HG03039 (cell line): ENCODE measurements at regions not wholly inside any gene's neighbourhood (a gene's known extent, or its start where the extent isn't known, plus 50 kb on each side); places are given as distances from the start of the nearest gene placed in this dataset.

ENCODE experiments used
- ATAC-seq: cut with Tn5 transposase; IDR thresholded peaks from one replicate; pipeline ENCODE4 v1.9.1; 2021; ENCODE audit warnings: mild to moderate bottlenecking, moderate library complexity; ENCODE audit not compliant: unreplicated experiment

DNA sequence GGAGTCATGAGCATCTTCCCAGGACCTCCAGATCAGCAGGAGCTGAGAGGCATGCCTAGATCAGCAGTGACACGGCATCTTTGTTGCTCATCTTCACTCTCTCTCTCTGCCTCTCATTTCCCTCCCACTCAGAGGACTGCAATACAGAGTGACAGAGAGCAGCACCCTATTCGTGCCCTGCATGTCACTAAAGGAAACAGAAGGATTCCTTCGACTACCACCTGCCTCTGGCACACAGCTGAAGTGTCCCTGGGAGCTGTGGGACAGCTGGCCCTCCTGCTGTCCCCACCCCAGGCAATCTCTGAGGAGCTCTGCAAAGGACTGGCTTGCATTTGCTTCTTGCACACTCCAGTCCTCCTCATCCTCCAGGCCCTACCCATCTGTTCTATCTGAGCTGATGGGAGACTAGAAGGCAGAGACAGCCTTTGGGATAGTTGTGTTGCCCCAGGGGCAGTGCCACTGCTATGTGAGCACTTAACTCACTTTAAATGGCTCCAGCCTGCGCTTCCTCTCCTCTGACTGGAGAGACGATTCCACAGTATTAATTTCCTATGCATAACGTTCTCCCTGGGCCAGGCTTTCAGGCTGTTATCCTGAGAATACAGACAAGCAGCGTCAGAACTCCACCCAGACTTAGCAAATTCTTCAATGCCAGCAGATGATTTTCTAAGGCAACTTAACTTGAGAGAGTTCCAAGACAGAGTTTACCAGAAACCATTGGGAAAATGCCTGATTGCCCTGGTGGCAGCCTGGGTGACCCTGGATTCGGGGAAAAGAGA lies 167.6 kb upstream of the MAP1B start:
- no peak for ATAC-seq

DNA sequence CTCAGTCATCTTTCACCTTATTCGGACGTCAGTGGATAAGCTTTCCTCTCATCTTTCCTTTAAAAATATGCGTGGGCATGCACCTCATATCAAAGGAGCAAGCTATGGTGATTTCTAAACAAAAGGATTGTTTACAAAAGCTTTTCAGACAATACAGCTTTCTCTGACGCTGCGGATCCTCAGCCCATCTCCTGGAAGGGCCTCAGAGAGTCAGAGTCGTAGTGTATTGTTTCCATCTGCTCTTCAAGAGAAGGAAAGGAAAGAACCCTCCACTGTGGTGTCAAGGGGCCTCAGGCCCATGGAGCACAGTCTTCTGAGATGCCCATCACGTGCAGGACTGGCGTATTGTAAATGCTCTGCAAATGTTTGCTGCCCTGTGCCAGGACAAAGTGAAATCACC lies 163.4 kb upstream of the MAP1B start:
- no peak for ATAC-seq

DNA sequence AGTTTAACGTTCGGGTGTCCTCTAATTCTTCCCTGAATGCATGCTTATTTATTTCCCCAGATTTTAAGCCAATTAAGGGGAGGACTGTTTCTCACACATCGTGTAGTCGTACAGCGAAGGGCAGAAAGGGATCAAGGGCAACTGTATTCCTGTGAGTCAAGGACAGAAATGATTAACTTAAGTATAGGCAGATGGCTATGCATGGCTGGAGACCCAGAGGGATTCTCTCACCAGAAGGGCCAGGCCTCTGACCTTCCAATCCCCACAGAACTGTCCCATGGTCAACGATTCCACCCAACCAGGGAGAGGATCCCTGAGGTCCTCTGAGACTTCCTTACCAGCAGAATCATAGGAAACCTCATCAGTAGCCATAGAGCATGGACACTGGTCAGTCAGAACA lies 161.8 kb upstream of the MAP1B start:
- no peak for ATAC-seq

DNA sequence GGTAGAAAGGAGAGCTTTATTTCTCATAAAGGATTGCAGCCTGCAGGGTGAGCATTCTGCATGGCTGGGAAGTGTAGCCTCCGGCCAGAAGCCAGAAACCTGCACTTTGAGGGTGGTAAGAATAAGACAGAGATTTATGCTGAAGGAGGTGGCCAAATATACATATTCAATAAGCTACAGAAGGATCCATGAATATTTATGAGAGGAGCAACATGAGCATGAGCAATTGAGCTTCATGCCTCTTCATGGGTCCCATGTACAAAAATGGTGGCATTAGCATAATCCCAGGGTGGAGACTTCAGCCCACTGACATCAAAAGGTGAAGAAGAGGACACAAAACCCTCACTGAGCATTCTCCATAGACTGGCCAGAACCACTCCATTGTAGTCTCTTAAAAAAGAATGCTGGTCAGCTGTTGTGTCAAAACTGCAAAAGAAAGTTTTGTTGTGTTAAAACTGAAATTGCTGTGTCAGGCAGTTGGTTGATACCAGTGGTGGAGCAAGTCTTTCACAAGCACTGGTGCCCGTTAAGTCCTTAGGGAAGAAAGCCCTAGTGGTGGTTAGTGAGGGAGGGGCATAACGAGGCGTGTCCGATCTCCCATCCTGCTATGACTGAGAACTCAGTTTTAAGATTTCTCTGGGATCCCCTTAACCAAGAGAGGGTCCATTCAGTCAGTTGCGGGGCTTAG lies 160.8 kb upstream of the MAP1B start:
- no peak for ATAC-seq

DNA sequence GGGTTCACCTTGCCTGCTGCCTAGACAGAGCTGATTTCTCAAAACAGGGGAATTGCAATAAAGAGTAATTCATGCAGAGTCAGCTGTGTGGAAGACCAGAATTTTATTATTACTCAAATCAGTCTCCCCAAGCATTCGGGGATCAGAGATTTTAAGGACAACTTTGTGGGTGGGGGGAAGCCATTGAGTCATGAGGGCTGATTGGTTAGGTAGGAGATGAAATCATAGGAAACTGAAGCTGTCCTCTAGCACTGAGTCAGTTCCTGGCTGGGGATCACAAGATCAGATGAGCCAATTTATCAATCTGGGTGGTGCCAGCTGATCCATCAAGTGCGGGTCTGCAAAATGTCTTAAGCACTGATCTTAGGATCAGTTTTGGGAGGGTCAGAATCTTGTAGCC lies 159.1 kb upstream of the MAP1B start:
- ATAC-seq: no peak

DNA sequence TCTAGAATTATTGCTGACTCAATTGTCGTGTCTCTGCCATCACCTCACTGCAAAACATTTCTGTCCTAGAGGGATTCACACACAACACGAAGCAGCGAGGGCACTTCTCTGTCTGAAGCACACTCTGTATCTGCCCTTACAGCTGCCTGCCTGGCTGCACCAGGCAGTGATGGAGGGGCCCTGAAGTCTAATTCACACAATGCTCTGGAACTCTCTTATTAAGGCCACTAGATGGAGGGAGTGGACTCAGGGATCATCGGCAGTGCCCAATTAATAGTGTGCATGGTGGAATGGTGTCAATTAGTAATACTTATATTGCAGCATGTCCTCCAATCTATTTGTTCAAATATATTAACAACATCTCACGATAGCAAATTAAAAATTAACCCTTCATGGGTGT lies 157.5 kb upstream of the MAP1B start:
- ATAC-seq: no peak

DNA sequence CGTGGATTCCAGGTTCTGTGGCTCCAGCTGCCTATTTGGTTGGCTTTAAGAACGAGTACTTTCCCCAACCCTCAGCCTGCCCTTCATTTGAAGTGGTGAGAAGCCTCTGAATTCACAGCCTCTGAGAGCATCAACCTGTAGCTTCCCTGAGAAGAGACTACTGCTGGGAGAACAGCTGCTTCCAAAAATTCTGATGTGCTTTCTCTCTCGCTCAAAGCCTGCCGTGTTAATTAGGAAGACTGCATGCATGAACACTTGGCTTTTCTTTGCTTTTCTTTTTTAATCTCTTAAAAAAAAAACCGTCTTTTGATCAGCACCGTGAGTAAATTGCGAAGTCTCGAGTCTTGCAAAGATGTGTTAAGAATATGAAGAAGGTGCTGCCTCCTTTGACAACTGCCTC lies 153.4 kb upstream of the MAP1B start:
- ATAC-seq: no peak

DNA sequence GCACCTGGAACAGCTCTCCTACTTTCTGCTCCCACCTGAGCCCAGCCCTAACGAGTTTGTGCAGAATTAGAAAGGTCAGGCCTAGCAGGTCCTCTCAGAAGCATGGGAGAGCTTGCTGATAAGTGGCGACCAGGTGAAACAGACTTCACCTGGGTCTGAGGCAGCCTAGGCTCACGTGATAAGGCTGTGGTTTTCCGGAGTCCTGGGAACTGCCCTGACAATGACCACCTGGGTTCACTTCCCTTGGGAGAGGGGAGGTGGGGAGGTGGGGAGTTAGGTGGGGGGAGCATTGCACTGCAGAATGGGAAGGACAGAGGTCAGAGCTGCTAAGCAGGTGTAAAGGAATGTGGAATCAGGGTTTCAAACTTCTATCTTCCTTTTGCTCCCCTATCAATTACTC lies 152.9 kb upstream of the MAP1B start:
- ATAC-seq: no peak

DNA sequence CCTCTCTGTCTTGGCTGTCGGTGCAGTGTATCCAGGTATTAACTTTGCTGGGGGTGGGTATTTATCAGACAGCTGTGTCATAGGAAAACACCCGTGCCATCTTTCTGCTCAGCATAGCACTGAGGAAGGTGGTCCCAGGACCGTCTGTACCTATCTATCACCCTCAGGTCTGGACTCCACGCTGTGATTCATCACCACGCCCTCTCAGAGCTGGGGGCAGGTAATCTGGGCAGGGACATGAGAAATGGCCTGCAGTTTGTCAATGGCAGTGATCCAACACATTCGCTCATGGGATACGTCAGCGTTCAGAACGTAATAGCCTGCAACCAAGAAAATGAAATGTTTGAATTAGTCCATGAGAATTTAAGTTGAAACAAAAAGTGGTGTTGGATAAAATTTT lies 151.6 kb upstream of the MAP1B start:
- no peak for ATAC-seq

DNA sequence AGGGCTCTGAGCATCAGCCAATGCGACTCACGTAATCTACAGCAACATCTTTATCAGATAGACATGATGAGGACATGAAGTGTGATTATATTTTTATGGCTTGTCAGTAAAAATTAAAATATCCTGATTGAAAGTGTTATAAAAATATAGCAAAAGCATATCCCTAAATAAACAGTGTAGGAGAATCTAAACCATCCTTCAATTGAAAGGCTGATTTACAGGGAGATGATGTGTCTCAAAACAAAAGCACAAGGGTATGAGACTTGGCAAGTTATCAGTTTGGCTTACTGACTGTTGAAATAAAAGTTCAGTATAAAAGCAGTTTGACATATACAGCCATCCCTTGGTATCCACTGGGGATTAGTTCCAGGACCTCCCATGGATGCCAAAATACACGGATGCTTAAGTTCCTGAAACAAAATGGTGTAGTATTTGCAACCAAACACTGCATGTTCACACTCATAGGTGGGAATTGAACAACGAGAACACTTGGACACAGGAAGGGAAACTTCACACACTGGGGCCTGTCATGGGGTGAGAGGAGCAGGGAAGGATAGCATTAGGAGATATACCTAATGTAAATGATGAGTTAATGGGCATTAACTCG lies 149.9 kb upstream of the MAP1B start:
- no peak for ATAC-seq

DNA sequence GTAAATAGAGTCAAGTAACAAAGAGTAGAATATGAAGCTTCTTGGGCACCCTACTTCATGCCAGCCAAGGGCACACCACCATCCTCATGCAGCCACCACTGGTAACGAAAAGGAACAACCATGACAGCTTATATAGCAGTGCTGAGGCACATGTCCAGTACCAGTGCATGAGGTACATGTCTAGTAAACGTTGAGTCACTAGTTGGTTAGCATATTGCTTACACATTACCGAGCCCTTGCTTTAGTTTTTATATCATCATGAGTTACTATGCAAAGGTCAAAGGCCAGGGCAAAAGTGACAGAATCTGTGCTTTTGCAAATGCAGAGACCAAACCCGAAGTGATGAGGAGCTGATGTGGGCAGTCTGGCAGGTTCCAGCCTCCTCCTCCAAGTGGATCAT lies 147.1 kb upstream of the MAP1B start:
- ATAC-seq: no peak

DNA sequence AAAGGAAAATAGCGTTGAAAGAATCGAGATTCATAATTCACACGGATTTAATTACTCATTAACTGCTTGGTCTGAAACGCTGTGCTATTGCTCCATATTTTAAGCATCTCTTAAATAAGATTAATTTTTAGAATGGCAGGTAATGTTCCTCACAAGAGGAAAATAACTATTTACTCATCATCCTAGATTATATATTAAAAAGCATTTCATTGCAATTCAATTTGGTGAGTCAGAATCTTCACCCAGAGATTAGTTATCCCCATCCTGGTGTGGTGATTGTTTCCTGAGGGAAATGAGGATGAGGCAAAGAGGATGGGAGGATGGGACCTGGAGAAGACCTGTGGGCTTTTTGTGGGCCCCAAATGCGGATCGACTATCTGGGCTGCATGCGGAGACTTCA lies 145.5 kb upstream of the MAP1B start:
- ATAC-seq: no peak

DNA sequence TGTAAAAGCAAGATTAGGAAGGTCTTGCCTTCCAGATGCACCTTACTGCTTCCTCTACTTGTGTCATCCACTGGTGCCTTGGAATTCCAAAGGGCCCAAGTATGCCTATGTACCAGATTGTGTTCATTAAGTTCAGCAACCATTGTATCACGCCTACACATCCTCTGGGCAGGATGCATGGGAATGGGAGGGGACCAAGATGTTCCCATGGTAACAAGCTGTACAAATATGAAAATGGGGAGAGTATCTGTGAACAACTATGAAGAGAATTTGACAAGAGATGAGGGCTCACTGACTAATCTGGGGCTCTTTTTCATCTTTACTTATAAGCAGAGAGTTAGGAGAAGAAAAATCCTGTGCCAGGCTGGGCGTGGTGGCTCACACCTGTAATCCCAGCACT lies 137.8 kb upstream of the MAP1B start:
- ATAC-seq: no peak

DNA sequence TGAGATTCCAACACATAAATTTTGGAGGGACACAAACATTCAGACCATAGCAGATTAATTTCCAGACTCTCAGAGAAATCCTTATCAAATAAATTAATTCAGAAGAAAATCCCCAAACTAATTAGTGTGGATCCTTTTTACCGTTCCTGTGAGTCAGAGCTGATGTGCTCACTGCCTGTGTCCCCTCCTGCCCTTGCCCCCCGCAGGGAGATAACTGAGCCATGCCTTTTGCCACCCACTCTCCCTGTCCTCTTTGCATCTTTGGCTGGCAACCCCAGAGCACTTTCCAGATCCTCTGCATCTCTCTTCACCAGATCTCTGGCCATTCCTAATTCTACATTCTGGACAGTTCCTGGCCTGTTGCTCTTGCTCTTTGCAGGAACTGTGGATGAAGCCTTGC lies 135.4 kb upstream of the MAP1B start:
- no peak for ATAC-seq

DNA sequence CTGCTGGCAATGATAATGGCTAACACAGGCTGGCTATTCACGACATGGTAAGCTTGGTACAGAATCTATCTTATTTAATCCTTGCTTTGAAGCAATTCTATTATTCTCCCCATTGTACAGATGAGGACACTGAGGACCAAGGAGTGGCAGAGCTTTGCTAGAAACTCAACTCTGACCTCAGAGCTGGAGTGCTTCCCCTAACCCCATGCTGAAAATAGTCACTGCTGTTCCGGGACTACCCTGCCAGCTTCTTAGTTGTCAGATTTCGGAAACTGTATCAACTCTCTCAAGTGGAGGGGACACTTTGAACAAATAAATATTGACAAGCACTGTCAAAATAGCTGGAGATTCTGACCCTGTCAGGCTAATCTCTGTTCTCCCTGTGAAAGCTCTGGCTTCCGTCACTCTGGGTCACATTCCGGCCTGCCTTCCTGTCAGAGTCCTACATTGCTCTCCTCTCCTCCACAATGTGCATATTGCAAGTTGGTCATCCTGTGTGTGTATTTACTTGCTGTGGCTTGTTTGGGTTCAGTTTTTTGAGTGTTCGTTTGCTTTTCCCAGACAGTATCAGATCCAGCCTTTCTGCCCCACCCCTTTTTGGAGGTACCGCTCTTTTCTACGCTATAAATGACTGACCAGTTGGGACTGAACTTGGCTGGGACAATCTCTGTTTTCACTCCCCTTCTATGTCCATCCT lies 134.3 kb upstream of the MAP1B start:
- no peak for ATAC-seq

DNA sequence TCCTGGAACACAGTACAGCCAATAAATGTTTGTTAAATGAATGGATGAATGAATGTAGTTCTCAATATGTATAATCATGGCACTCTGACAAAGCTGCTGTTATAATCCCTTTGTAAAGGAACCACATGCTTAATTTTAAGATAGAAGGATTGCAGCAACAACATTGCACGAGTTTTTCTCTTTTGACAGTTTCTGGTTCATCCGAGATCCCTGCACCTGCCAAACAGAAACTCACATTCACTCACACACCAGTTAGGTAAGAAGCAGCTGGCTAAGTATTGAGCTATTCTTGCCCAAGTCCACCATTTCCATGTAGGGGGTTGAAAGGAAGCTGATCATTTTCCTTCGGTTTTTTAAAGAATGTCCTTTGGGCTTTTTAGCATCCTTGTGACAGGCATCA lies 133.7 kb upstream of the MAP1B start:
- no peak for ATAC-seq

DNA sequence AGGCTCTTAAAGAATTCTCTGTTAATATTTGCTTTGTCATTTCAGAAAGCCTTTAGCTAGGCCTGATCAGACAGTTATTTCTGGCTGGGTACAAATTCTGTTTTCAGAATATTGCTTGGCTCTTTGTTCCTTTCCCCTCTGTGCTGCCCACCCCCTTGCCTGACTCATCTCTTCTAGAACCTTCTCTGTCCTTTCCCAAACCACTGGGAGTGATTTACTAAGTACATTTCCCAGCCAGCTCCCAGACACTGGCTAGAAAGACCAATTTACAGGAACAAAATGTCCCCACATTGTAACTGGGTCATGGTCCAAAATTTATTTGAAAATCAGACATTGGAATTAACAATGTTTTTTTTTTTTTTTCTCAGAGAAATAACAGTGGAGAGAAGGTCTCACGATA lies 133.1 kb upstream of the MAP1B start:
- no peak for ATAC-seq

DNA sequence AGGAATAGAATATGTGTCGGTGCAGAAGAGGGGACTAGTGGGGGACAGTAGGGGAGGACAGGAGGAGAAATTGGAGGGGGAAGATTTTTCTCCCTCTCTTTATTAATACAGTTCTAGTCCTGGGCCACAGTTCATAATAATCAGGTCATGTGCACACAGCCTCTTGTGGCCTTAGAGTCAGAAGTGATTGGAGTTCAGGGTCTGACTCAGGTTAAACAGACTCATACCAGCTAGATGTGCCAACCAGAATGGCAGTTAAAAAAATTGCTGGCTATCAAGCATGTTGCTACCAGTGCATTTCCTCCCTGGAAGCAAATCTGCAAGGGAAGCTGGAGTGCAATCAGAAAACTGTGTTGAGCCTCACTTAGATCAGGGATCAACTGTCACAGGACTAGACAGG lies 132.7 kb upstream of the MAP1B start:
- no peak for ATAC-seq

DNA sequence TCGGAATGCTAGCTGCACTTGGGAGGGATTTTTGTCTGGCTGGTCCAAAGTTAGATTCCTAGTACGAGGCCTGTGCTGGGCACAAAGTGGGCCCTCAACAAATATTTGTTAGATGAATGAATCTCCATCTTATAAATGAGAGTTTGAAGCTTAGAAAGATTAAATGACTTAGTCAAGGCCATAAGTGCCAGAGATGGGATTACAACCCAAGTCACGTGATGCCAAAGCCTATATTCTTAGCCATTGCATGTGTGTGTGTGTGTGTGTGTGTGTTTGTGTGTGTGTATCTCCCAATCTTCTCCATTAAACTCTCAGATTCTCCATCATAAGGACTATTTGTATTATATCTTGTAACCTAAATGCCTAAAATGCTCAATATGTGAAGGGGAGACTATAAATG lies 130.8 kb upstream of the MAP1B start:
- ATAC-seq: no peak

DNA sequence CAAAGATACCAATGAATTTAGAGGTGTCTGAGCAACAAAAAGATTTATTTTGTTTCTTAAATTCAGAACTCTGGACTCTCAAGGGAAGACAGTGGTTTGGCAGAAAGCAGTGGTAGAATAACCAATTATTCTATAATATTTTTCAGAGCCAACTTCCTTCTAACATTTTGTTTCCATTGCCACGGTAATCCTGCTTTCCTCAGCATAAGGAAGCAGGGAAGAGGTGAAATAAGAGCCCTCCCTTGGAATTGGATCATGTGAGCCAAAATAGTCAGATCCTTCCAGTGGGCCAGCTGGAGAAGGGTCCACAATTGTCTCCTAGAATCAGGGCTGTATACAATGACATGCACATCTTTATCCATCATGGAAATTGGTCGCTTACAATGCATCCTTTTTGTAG lies 130.0 kb upstream of the MAP1B start:
- ATAC-seq: no peak

DNA sequence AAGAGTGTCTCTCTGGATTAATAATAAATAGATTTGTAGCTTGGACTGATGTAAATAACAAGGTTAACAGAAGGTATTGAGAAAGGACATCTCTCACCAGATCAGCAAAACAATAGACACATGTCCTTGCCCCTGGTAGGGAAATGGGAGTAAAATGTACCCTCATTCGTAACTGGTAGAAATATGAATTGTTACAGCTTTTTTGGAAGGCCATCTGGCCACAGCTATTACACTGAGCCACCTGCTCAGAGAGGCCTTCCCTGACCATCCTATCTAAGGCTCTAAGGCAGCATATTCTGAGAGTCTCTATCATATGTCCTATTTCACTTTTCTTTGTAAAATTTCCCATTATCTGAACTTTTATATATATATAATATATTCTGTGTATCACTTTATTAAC lies 129.1 kb upstream of the MAP1B start:
- ATAC-seq: no peak
